ENCODE measurements at regions not wholly inside any gene's neighbourhood (a gene's known extent, or its start where the extent isn't known, plus 50 kb on each side); places are given as distances from the start of the nearest gene placed in this dataset.

- no peak for TF ChIP-seq CTCF (IDR thresholded peaks at IDR 0.05; ENCODE audit: low read depth, low read length, missing control alignments)
- H3K4me3 ChIP-seq (ENCODE audit: low read depth, low read length): no peak overlapping the region
- DNase-seq (ENCODE audit: low read depth): no peak
Measured at GRCh38 chr1:118271883-118272282, 86.9 kb upstream of the SPAG17 start.

- TF ChIP-seq CTCF (IDR thresholded peaks at IDR 0.05; ENCODE audit: low read depth, low read length, missing control alignments): no peak
- DNase-seq (ENCODE audit: low read depth): no peak
- no peak overlapping the region for H3K4me3 ChIP-seq (ENCODE audit: low read depth, low read length)
Measured at GRCh38 chr1:118269598-118269997, 84.6 kb upstream of the SPAG17 start.

- DNase-seq (ENCODE audit: low read depth): no peak
Measured at GRCh38 chr1:118266436-118266835, 81.4 kb upstream of the SPAG17 start.

GRCh38 chr1:118264343-118264742 lies 79.3 kb upstream of the SPAG17 start:
- DNase-seq (ENCODE audit: low read depth): no peak
- TF ChIP-seq CTCF (IDR thresholded peaks at IDR 0.05; ENCODE audit: low read depth, low read length, missing control alignments): no peak
- no peak overlapping the region for H3K4me3 ChIP-seq (ENCODE audit: low read depth, low read length)

More at GRCh38 chr1:118266436-118266835, 81.4 kb upstream of the SPAG17 start:
- TF ChIP-seq CTCF (IDR thresholded peaks at IDR 0.05; ENCODE audit: low read depth, low read length, missing control alignments): no peak
- no peak overlapping the region for H3K4me3 ChIP-seq (ENCODE audit: low read depth, low read length)

DNA sequence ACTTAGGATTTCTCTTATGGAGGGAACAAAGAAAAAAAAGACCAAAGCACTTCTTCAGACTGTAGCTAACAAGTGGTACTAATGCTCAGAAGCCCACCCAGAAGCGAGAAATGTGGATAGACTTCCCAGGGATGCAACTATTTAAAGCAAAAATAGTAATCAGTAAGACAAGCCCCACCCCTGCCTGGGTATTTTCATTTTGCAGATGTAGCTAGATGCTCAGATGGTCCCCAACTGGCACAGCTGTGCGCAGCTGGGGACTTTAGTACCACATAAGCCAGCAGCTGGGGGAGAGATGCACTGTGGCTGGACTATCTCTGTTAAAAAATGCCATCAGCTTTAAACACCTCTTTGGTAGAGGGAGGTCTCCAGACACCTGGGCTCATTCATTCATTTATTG lies 77.8 kb upstream of the SPAG17 start:
- TF ChIP-seq CTCF (IDR thresholded peaks at IDR 0.05; ENCODE audit: low read depth, low read length, missing control alignments): no peak
- no peak for DNase-seq (ENCODE audit: low read depth)
- H3K4me3 ChIP-seq (ENCODE audit: low read depth, low read length): no peak overlapping the region

- no peak for DNase-seq (ENCODE audit: low read depth)
- no peak for TF ChIP-seq CTCF (IDR thresholded peaks at IDR 0.05; ENCODE audit: low read depth, low read length, missing control alignments)
- H3K4me3 ChIP-seq (ENCODE audit: low read depth, low read length): no peak overlapping the region
Measured at GRCh38 chr1:118258975-118259374, 73.9 kb upstream of the SPAG17 start.

GRCh38 chr1:118257946-118258345 lies 72.9 kb upstream of the SPAG17 start:
- no peak for DNase-seq (ENCODE audit: low read depth)
- no peak overlapping the region for H3K4me3 ChIP-seq (ENCODE audit: low read depth, low read length)
- TF ChIP-seq CTCF (IDR thresholded peaks at IDR 0.05; ENCODE audit: low read depth, low read length, missing control alignments): no peak

Data from GM12864 (cell line).